HG02571 (cell line): ENCODE measurements at regions not wholly inside any gene's neighbourhood (a gene's known extent, or its start where the extent isn't known, plus 50 kb on each side); places are given as distances from the start of the nearest gene placed in this dataset.
A peak's percentile ranks its signal among the peaks of the same experiment; 100 is the strongest.
"Not testable (repeated sequence)": the region's sequence is repeated elsewhere in the genome, so short reads cannot be mapped to it uniquely, and the experiment has no call there.

Source experiments
- ATAC-seq: cut with Tn5 transposase; IDR thresholded peaks from one replicate; pipeline ENCODE4 v1.9.1; 2021; ENCODE audit warnings: mild to moderate bottlenecking, moderate library complexity; ENCODE audit not compliant: unreplicated experiment

GRCh38 chr11:88061111-88061510 lies 114.1 kb downstream of the RAB38 start:
- ATAC-seq, result no peak

DNA sequence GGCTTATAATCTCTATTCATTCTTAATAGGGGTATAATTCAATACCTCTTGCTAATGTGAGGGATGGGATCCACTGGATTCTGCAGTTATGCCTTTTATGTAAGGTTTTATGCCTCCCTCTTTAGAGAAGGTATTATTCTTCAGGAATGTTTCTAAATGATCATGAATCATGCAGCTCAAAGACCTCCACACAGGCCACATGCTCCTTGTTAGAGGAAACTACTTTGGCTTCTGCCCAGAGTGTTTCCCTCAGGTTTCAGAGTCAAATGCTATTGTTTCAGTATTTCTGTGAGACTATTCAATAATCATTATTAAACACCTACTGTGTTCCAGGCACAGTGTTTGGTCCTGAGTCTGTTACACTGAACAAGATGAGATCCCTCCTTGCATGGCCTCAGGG lies 115.9 kb downstream of the RAB38 start:
- ATAC-seq, result no peak

- ATAC-seq, result no peak
Observed at GRCh38 chr11:88051396-88051795, 123.8 kb downstream of the RAB38 start.

- no peak for ATAC-seq
Observed at GRCh38 chr11:88050247-88050646, 125.0 kb downstream of the RAB38 start.

DNA sequence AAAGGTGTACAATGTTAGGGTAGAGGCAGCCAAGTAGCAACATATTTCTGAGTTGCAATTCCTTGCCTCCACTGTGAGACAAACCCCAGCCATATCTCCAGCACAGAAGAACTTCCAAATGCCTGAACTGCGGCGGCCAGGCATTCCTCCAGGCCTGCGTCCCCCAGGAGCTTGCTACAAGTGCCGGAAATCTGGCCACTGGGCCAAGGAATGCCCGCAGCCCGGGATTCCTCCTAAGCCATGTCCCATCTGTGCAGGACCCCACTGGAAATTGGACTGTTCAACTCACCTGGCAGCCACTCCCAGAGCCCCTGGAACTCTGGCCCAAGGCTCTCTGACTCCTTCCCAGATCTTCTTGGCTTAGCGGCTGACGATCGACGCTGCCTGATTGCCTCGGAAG lies 130.0 kb downstream of the RAB38 start:
- not testable (repeated sequence) for ATAC-seq

GRCh38 chr11:88044658-88045057 lies 130.6 kb downstream of the RAB38 start:
- ATAC-seq, result not testable (repeated sequence)

DNA sequence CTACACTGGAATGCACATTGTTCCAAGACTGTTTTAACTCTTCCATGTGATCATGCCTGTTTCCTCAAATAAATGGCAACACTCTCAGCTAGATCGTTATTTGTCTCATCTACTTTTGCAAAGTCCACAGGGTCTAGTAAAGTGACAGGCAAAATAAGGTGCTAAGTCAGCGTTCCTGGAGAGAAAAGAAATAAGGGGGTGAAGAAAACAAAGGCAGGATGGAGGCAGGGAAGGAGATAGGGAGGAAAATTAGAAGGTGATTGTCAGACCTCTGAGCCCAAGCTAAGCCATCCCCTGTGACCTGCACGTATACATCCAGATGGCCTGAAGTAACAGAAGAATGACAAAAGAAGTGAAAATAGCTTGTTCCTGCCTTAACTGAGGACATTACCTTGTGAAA lies 132.1 kb downstream of the RAB38 start:
- ATAC-seq, result no peak

GRCh38 chr11:88042647-88043046 lies 132.6 kb downstream of the RAB38 start:
- ATAC-seq, result no peak

GRCh38 chr11:88042238-88042637 lies 133.0 kb downstream of the RAB38 start:
- no peak for ATAC-seq

DNA sequence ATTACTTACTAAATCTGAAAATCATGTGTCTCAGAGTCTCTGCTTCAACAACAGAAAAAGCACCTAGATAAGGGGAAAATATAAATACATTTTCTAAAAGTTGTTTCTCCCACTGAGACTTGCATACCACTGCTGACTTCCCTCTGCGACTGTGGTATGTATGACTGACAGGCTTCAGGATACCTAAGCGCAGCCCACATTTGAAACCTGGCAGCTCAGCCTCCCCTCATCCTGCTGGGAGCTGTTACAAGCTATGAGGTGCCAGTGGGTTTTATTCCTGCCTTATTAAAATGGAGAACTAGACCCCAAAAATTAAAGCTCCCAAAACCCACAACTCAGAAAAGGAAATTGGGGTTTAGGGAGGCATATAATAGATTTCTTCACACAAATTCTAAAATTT lies 133.6 kb downstream of the RAB38 start:
- ATAC-seq, result no peak

- ATAC-seq, result no peak
Observed at GRCh38 chr11:88040148-88040496, 135.1 kb downstream of the RAB38 start.

GRCh38 chr11:88039476-88040147 lies 135.6 kb downstream of the RAB38 start:
- no peak for ATAC-seq

GRCh38 chr11:88038063-88038462 lies 137.2 kb downstream of the RAB38 start:
- ATAC-seq, result no peak

- no peak for ATAC-seq
Observed at GRCh38 chr11:88036701-88037100, 138.5 kb downstream of the RAB38 start.

DNA sequence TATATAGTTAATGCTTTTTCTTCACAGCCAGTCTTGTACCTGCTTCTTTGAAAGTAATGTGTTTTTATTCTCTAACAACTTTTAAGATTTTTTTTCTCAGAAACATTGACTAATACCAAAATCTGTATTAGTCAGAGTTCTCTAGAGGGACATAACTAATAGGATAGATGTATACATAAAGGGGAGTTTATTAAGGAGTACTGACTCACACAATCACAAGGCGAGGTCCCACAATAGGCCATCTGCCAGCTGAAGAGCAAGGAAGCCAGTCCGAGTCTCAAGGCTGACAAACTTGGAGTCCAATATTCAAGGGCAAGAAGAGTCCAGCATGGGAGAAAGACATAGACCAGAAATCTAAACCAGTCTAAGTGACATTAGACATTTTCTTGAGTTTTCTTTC lies 140.0 kb downstream of the RAB38 start:
- no peak for ATAC-seq

GRCh38 chr11:88017666-88018065 lies 157.6 kb downstream of the RAB38 start:
- no peak for ATAC-seq

GRCh38 chr11:88016392-88017170 lies 158.7 kb downstream of the RAB38 start:
- peak; percentile 95 for ATAC-seq

- no peak for ATAC-seq
Observed at GRCh38 chr11:88015170-88015569, 160.1 kb downstream of the RAB38 start.

DNA sequence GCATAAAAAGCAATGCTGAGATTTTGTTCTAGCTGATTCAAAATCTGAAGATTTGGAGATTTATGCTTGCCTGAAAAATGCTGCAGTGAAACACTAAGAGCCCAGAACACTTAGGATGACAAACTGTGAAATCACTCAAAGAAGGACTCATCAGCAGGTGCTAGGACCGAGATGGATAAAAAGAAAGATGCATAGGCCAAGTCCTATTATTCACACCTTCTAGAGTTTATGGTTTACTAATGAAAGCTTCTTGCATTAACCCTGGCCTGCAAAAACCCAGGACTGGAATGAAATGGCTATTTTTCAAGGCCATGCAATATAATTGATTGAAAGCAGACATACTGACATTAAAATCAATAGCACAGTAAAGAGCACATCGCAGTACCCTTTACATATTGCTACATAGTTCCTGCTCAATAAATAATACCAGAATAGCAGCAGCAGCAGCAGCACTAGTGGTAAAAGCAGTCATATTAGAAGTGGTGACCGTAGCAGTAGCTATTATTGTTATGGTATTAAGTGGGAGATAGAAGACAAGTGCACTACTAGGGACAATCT lies 161.7 kb downstream of the RAB38 start:
- no peak for ATAC-seq

DNA sequence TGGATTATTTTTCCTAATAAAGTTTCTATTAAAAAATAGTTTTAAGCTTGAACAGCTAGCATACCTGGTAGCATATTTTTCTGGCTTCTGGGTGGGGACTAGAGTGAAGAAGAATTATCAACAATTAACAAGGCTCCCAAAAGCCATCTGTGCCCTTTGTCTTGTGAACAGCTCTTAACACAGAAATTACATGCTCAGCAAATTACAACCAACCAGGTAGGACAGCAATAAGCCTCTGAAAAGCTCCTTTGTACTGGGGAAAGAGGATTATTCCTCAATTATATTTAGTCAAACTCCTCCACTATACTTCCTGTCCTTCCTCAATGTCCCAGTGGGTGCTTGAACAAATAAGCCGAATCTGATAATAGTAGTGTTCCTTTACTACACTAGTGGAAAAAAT lies 162.8 kb downstream of the RAB38 start:
- no peak for ATAC-seq

GRCh38 chr11:87976009-87976408 lies 199.2 kb downstream of the RAB38 start:
- ATAC-seq, result no peak

- ATAC-seq, result no peak
Observed at GRCh38 chr11:87974797-87975196, 200.4 kb downstream of the RAB38 start.
